GM23248 (cell line): ENCODE measurements at regions not wholly inside any gene's neighbourhood (a gene's known extent, or its start where the extent isn't known, plus 50 kb on each side); places are given as distances from the start of the nearest gene placed in this dataset.

Experiments
- DNase-seq: peaks from one replicate; pipeline ENCODE4 v3.0.0-alpha.2; 2015
- H2AFZ ChIP-seq: fragments of 200-600 bp; sonication (generic); 2 replicates; pipeline ENCODE4 v1.6.1; 2016; ENCODE audit warnings: antibody characterized with exemption
- H3F3A ChIP-seq: fragments of 200-600 bp; sonication (generic); 2 replicates; pipeline ENCODE4 v1.6.1; 2016; ENCODE audit warnings: mild to moderate bottlenecking, antibody characterized with exemption, mixed run types; ENCODE audit not compliant: insufficient read depth
- H3K27ac ChIP-seq: fragments of 200-600 bp; sonication (generic); 2 replicates; pipeline ENCODE4 v1.5.1; 2016; ENCODE audit warnings: mild to moderate bottlenecking
- H3K27me3 ChIP-seq: fragments of 200-600 bp; sonication (generic); replicated peaks from 2 replicates; pipeline ENCODE4 v1.6.1; 2016; ENCODE audit warnings: mild to moderate bottlenecking; ENCODE audit not compliant: insufficient read depth
- H3K36me3 ChIP-seq: fragments of 200-600 bp; sonication (generic); 2 replicates; pipeline ENCODE4 v1.6.1; 2016; ENCODE audit warnings: low read depth, mild to moderate bottlenecking
- H3K4me1 ChIP-seq: fragments of 200-600 bp; sonication (generic); 2 replicates; pipeline ENCODE4 v1.6.1; 2016; ENCODE audit warnings: mild to moderate bottlenecking; ENCODE audit not compliant: insufficient read depth
- H3K4me2 ChIP-seq: fragments of 200-600 bp; sonication (generic); one replicate; pipeline ENCODE4 v1.6.1; 2016; ENCODE audit warnings: mild to moderate bottlenecking; ENCODE audit not compliant: unreplicated experiment
- H3K4me3 ChIP-seq: fragments of 200-600 bp; sonication (generic); 2 replicates; pipeline ENCODE4 v1.5.1; 2016; ENCODE audit warnings: mild to moderate bottlenecking
- H3K79me2 ChIP-seq: fragments of 200-600 bp; sonication (generic); 2 replicates; pipeline ENCODE4 v1.6.1; 2016; ENCODE audit warnings: mild to moderate bottlenecking; ENCODE audit not compliant: insufficient read depth
- H3K9ac ChIP-seq: fragments of 200-600 bp; sonication (generic); 2 replicates; pipeline ENCODE4 v1.6.1; 2016; ENCODE audit warnings: mild to moderate bottlenecking
- H3K9me2 ChIP-seq: fragments of 200-600 bp; sonication (generic); 2 replicates; pipeline ENCODE4 v1.6.1; 2016; ENCODE audit warnings: mixed run types, mild to moderate bottlenecking, moderate library complexity; ENCODE audit not compliant: insufficient read depth
- H3K9me3 ChIP-seq: fragments of 200-600 bp; sonication (generic); one replicate; pipeline ENCODE4 v1.6.1; 2017; ENCODE audit warnings: low read depth
- H4K20me1 ChIP-seq: fragments of 200-600 bp; sonication (generic); 2 replicates; pipeline ENCODE4 v1.6.0; 2016; ENCODE audit not compliant: insufficient read depth
- EZH2 ChIP-seq: fragments of 200-600 bp; sonication (generic); IDR thresholded peaks from 2 replicates; pipeline ENCODE4 v1.6.1; 2018; ENCODE audit warnings: antibody characterized with exemption, mild to moderate bottlenecking; ENCODE audit not compliant: insufficient read depth, poor library complexity, severe bottlenecking
- EZH2phosphoT487 ChIP-seq: fragments of 200-600 bp; sonication (generic); IDR thresholded peaks from 2 replicates; pipeline ENCODE4 v1.6.1; 2018; ENCODE audit warnings: antibody characterized with exemption, moderate library complexity, mild to moderate bottlenecking, low read depth; ENCODE audit not compliant: insufficient read depth
- WGBS, 2 experiments: methylation state at CpG; one replicate each; pipeline ENCODE4 v1.1.6; 2015 to 2017; ENCODE audit warnings: low lambda C conversion rate in 2 of 2, low coverage in 1 of 2; ENCODE audit errors: missing lambda C conversion rate in 2 of 2; 5-methylcytosine and 5-hydroxymethylcytosine counted together
- in situ Hi-C: fragments of 300-500 bp; cut with MboI; formaldehyde crosslinking; loops from 2 replicates; pipeline ENCODE4 v1.15.0; 2020

- no peak overlapping the region for H3K27ac ChIP-seq
- H3K9ac ChIP-seq, result no peak overlapping the region
- peaks cover 47% of the 10 kb centered on the region for H3K27me3 ChIP-seq
- H4K20me1 ChIP-seq, result no peaks in the 10 kb centered on the region
- no peaks in the 10 kb centered on the region for H3F3A ChIP-seq
- H2AFZ ChIP-seq, result no peak overlapping the region
- H3K4me1 ChIP-seq, result no peaks in the 10 kb centered on the region
- H3K4me3 ChIP-seq, result no peak overlapping the region
- H3K9me3 ChIP-seq, result no peaks in the 10 kb centered on the region
- WGBS, 2 experiments, result 9 to 15% methylated on average over 7 to 9 of the region's 9 CpGs
- in situ Hi-C loops, result no loop called here
- no peaks in the 10 kb centered on the region for H3K36me3 ChIP-seq
- TF ChIP-seq EZH2phosphoT487 (no peak), EZH2 (no peak)
- H3K9me2 ChIP-seq, result no peaks in the 10 kb centered on the region
- no peak for DNase-seq
- H3K4me2 ChIP-seq, result no peak overlapping the region
- H3K79me2 ChIP-seq, result no peaks in the 10 kb centered on the region
Observed at GRCh38 chr4:8726344-8726851, 133.8 kb downstream of the CPZ start.

GRCh38 chr4:8725845-8726244 is 133.3 kb downstream of the CPZ start:
- Histone ChIP-seq H3K36me3 (no peaks in the 10 kb centered on the region), H3K27ac (no peak overlapping the region), H3F3A (no peaks in the 10 kb centered on the region), H3K4me3 (no peak overlapping the region), H4K20me1 (no peaks in the 10 kb centered on the region), H3K79me2 (no peaks in the 10 kb centered on the region), H2AFZ (no peak overlapping the region), H3K9me2 (no peaks in the 10 kb centered on the region), H3K27me3 (peaks cover 53% of the 10 kb centered on the region), H3K4me2 (no peak overlapping the region), H3K9me3 (no peaks in the 10 kb centered on the region), H3K4me1 (no peaks in the 10 kb centered on the region), H3K9ac (no peak overlapping the region)
- in situ Hi-C loops, result no loop called here
- DNase-seq, result no peak
- TF ChIP-seq EZH2, result no peak
- TF ChIP-seq EZH2phosphoT487, result no peak
- WGBS, 2 experiments, result 28 to 30% methylated on average over 10 of the region's 10 CpGs

GRCh38 chr4:8725071-8725841 is 132.7 kb downstream of the CPZ start:
- 0% methylated on average over 21 to 22 of the region's 26 CpGs for WGBS, 2 experiments
- no peak overlapping the region for H2AFZ ChIP-seq
- TF ChIP-seq EZH2 (no peak), EZH2phosphoT487 (no peak)

GRCh38 chr4:8724436-8725070 is 132.0 kb downstream of the CPZ start:
- TF ChIP-seq EZH2 (no peak), EZH2phosphoT487 (no peak)
- Histone ChIP-seq H3K9ac (no peak overlapping the region), H4K20me1 (no peaks in the 10 kb centered on the region), H2AFZ (no peak overlapping the region), H3K4me2 (no peak overlapping the region), H3K36me3 (no peaks in the 10 kb centered on the region), H3K4me1 (no peaks in the 10 kb centered on the region), H3K9me2 (no peaks in the 10 kb centered on the region), H3K27ac (no peak overlapping the region), H3K9me3 (no peaks in the 10 kb centered on the region), H3K79me2 (no peaks in the 10 kb centered on the region), H3K27me3 (peaks cover 54% of the 10 kb centered on the region), H3K4me3 (no peak overlapping the region), H3F3A (no peaks in the 10 kb centered on the region)
- no peak for DNase-seq
- WGBS, 2 experiments, result 18 to 26% methylated on average over 16 to 20 of the region's 20 CpGs
- in situ Hi-C loops, result no loop called here

More at GRCh38 chr4:8725071-8725841, 132.7 kb downstream of the CPZ start:
- no peaks in the 10 kb centered on the region for H3F3A ChIP-seq
- H3K36me3 ChIP-seq, result no peaks in the 10 kb centered on the region
- no peaks in the 10 kb centered on the region for H3K9me2 ChIP-seq
- H3K79me2 ChIP-seq, result no peaks in the 10 kb centered on the region
- H3K4me1 ChIP-seq, result no peaks in the 10 kb centered on the region
- no peaks in the 10 kb centered on the region for H3K9me3 ChIP-seq
- no peak overlapping the region for H3K4me3 ChIP-seq
- no peak overlapping the region for H3K27ac ChIP-seq
- H4K20me1 ChIP-seq, result no peaks in the 10 kb centered on the region
- H3K9ac ChIP-seq, result no peak overlapping the region
- no peak overlapping the region for H3K4me2 ChIP-seq
- peaks cover 54% of the 10 kb centered on the region for H3K27me3 ChIP-seq
- DNase-seq, result no peak
- in situ Hi-C loops, result no loop called here
